ENCODE measurements at regions not wholly inside any gene's neighbourhood (a gene's known extent, or its start where the extent isn't known, plus 50 kb on each side); places are given as distances from the start of the nearest gene placed in this dataset.
"Not testable (repeated sequence)": the region's sequence is repeated elsewhere in the genome, so short reads cannot be mapped to it uniquely, and the experiment has no call there.

- H3K9ac ChIP-seq (ENCODE audit: low read depth, low read length): no peak overlapping the region
- H3K4me1 ChIP-seq (ENCODE audit: insufficient read depth, low read length): no peaks in the 10 kb centered on the region
- H3K4me3 ChIP-seq (ENCODE audit: low read length): no peak overlapping the region
- H3K36me3 ChIP-seq (ENCODE audit: insufficient read depth, low read depth, low read length): no peaks in the 10 kb centered on the region
- H3K27ac ChIP-seq (ENCODE audit: low read length): no peak overlapping the region
- no peaks in the 10 kb centered on the region for H3K27me3 ChIP-seq (ENCODE audit: insufficient read depth, low read length)
- no peaks in the 10 kb centered on the region for H3K9me3 ChIP-seq (ENCODE audit: insufficient read depth, low read depth, low read length)
Measured at GRCh38 chr6:9754515-9754914, 660.4 kb downstream of the TFAP2A start.

- Histone ChIP-seq H3K9ac (ENCODE audit: low read depth, low read length) (no peak overlapping the region), H3K4me3 (ENCODE audit: low read length) (no peak overlapping the region), H3K4me1 (ENCODE audit: insufficient read depth, low read length) (no peaks in the 10 kb centered on the region), H3K27ac (ENCODE audit: low read length) (no peak overlapping the region), H3K9me3 (ENCODE audit: insufficient read depth, low read depth, low read length) (no peaks in the 10 kb centered on the region), H3K27me3 (ENCODE audit: insufficient read depth, low read length) (no peaks in the 10 kb centered on the region), H3K36me3 (ENCODE audit: insufficient read depth, low read depth, low read length) (no peaks in the 10 kb centered on the region)
Measured at GRCh38 chr6:9745966-9746365, 668.9 kb downstream of the TFAP2A start.

GRCh38 chr6:9745476-9745875, 669.4 kb downstream of the TFAP2A start:
- no peaks in the 10 kb centered on the region for H3K36me3 ChIP-seq (ENCODE audit: insufficient read depth, low read depth, low read length)

GRCh38 chr6:9744119-9744518, 670.8 kb downstream of the TFAP2A start:
- H3K27ac ChIP-seq (ENCODE audit: low read length): no peak overlapping the region
- no peaks in the 10 kb centered on the region for H3K36me3 ChIP-seq (ENCODE audit: insufficient read depth, low read depth, low read length)
- no peak overlapping the region for H3K9ac ChIP-seq (ENCODE audit: low read depth, low read length)
- no peaks in the 10 kb centered on the region for H3K9me3 ChIP-seq (ENCODE audit: insufficient read depth, low read depth, low read length)
- no peak overlapping the region for H3K4me3 ChIP-seq (ENCODE audit: low read length)
- H3K27me3 ChIP-seq (ENCODE audit: insufficient read depth, low read length): no peaks in the 10 kb centered on the region
- H3K4me1 ChIP-seq (ENCODE audit: insufficient read depth, low read length): no peaks in the 10 kb centered on the region

More at GRCh38 chr6:9745476-9745875, 669.4 kb downstream of the TFAP2A start:
- no peaks in the 10 kb centered on the region for H3K27me3 ChIP-seq (ENCODE audit: insufficient read depth, low read length)
- no peaks in the 10 kb centered on the region for H3K4me1 ChIP-seq (ENCODE audit: insufficient read depth, low read length)
- H3K9ac ChIP-seq (ENCODE audit: low read depth, low read length): no peak overlapping the region
- H3K9me3 ChIP-seq (ENCODE audit: insufficient read depth, low read depth, low read length): no peaks in the 10 kb centered on the region
- H3K27ac ChIP-seq (ENCODE audit: low read length): no peak overlapping the region
- no peak overlapping the region for H3K4me3 ChIP-seq (ENCODE audit: low read length)

- H3K4me1 ChIP-seq (ENCODE audit: insufficient read depth, low read length): no peaks in the 10 kb centered on the region
- H3K27ac ChIP-seq (ENCODE audit: low read length): no peak overlapping the region
- no peaks in the 10 kb centered on the region for H3K27me3 ChIP-seq (ENCODE audit: insufficient read depth, low read length)
- no peaks in the 10 kb centered on the region for H3K36me3 ChIP-seq (ENCODE audit: insufficient read depth, low read depth, low read length)
- no peak overlapping the region for H3K4me3 ChIP-seq (ENCODE audit: low read length)
- H3K9ac ChIP-seq (ENCODE audit: low read depth, low read length): no peak overlapping the region
- H3K9me3 ChIP-seq (ENCODE audit: insufficient read depth, low read depth, low read length): no peaks in the 10 kb centered on the region; the same call in 1 of the 2 replicates
Measured at GRCh38 chr6:9732056-9732455, 682.8 kb downstream of the TFAP2A start.

GRCh38 chr6:9725776-9726175, 689.1 kb downstream of the TFAP2A start:
- H3K36me3 ChIP-seq (ENCODE audit: insufficient read depth, low read depth, low read length); H3K27ac ChIP-seq (ENCODE audit: low read length); H3K27me3 ChIP-seq (ENCODE audit: insufficient read depth, low read length); H3K9me3 ChIP-seq (ENCODE audit: insufficient read depth, low read depth, low read length); H3K4me1 ChIP-seq (ENCODE audit: insufficient read depth, low read length); H3K4me3 ChIP-seq (ENCODE audit: low read length); H3K9ac ChIP-seq (ENCODE audit: low read depth, low read length): not testable (repeated sequence)

- no peak overlapping the region for H3K9ac ChIP-seq (ENCODE audit: low read depth, low read length)
- H3K27me3 ChIP-seq (ENCODE audit: insufficient read depth, low read length): no peaks in the 10 kb centered on the region
- no peak overlapping the region for H3K27ac ChIP-seq (ENCODE audit: low read length)
- H3K36me3 ChIP-seq (ENCODE audit: insufficient read depth, low read depth, low read length): no peaks in the 10 kb centered on the region
- H3K9me3 ChIP-seq (ENCODE audit: insufficient read depth, low read depth, low read length): no peaks in the 10 kb centered on the region
- no peaks in the 10 kb centered on the region for H3K4me1 ChIP-seq (ENCODE audit: insufficient read depth, low read length)
- no peak overlapping the region for H3K4me3 ChIP-seq (ENCODE audit: low read length)
Measured at GRCh38 chr6:9717568-9717967, 697.3 kb downstream of the TFAP2A start.

- H3K27ac ChIP-seq (ENCODE audit: low read length): no peak overlapping the region
- H3K9ac ChIP-seq (ENCODE audit: low read depth, low read length): no peak overlapping the region
- H3K36me3 ChIP-seq (ENCODE audit: insufficient read depth, low read depth, low read length): no peaks in the 10 kb centered on the region
- H3K27me3 ChIP-seq (ENCODE audit: insufficient read depth, low read length): no peaks in the 10 kb centered on the region
- no peaks in the 10 kb centered on the region for H3K9me3 ChIP-seq (ENCODE audit: insufficient read depth, low read depth, low read length)
- H3K4me1 ChIP-seq (ENCODE audit: insufficient read depth, low read length): peaks cover 19% of the 10 kb centered on the region
- no peak overlapping the region for H3K4me3 ChIP-seq (ENCODE audit: low read length)
Measured at GRCh38 chr6:9711365-9711764, 703.5 kb downstream of the TFAP2A start.

- Histone ChIP-seq H3K27ac (ENCODE audit: low read length) (no peak overlapping the region), H3K27me3 (ENCODE audit: insufficient read depth, low read length) (no peaks in the 10 kb centered on the region), H3K4me1 (ENCODE audit: insufficient read depth, low read length) (peaks cover 19% of the 10 kb centered on the region), H3K4me3 (ENCODE audit: low read length) (no peak overlapping the region), H3K36me3 (ENCODE audit: insufficient read depth, low read depth, low read length) (no peaks in the 10 kb centered on the region), H3K9ac (ENCODE audit: low read depth, low read length) (no peak overlapping the region), H3K9me3 (ENCODE audit: insufficient read depth, low read depth, low read length) (no peaks in the 10 kb centered on the region)
Measured at GRCh38 chr6:9710574-9710973, 704.3 kb downstream of the TFAP2A start.

- Histone ChIP-seq H3K9me3 (ENCODE audit: insufficient read depth, low read depth, low read length) (no peaks in the 10 kb centered on the region), H3K4me1 (ENCODE audit: insufficient read depth, low read length) (peaks cover 19% of the 10 kb centered on the region), H3K27me3 (ENCODE audit: insufficient read depth, low read length) (no peaks in the 10 kb centered on the region), H3K4me3 (ENCODE audit: low read length) (no peak overlapping the region), H3K36me3 (ENCODE audit: insufficient read depth, low read depth, low read length) (no peaks in the 10 kb centered on the region), H3K9ac (ENCODE audit: low read depth, low read length) (no peak overlapping the region), H3K27ac (ENCODE audit: low read length) (no peak overlapping the region)
Measured at GRCh38 chr6:9708600-9708999, 706.3 kb downstream of the TFAP2A start.

- Histone ChIP-seq H3K9ac (ENCODE audit: low read depth, low read length) (no peak overlapping the region), H3K4me1 (ENCODE audit: insufficient read depth, low read length) (no peaks in the 10 kb centered on the region; the same call in 1 of the 2 replicates), H3K27ac (ENCODE audit: low read length) (no peak overlapping the region)
Measured at GRCh38 chr6:9704989-9705388, 709.9 kb downstream of the TFAP2A start.

GRCh38 chr6:9702914-9703313, 712.0 kb downstream of the TFAP2A start:
- no peak overlapping the region for H3K27ac ChIP-seq (ENCODE audit: low read length)
- no peaks in the 10 kb centered on the region for H3K27me3 ChIP-seq (ENCODE audit: insufficient read depth, low read length)
- H3K36me3 ChIP-seq (ENCODE audit: insufficient read depth, low read depth, low read length): no peaks in the 10 kb centered on the region
- H3K9ac ChIP-seq (ENCODE audit: low read depth, low read length): no peak overlapping the region
- H3K4me1 ChIP-seq (ENCODE audit: insufficient read depth, low read length): no peaks in the 10 kb centered on the region
- no peak overlapping the region for H3K4me3 ChIP-seq (ENCODE audit: low read length)
- no peaks in the 10 kb centered on the region for H3K9me3 ChIP-seq (ENCODE audit: insufficient read depth, low read depth, low read length)

More at GRCh38 chr6:9704989-9705388, 709.9 kb downstream of the TFAP2A start:
- Histone ChIP-seq H3K9me3 (ENCODE audit: insufficient read depth, low read depth, low read length) (no peaks in the 10 kb centered on the region), H3K27me3 (ENCODE audit: insufficient read depth, low read length) (no peaks in the 10 kb centered on the region), H3K36me3 (ENCODE audit: insufficient read depth, low read depth, low read length) (no peaks in the 10 kb centered on the region), H3K4me3 (ENCODE audit: low read length) (no peak overlapping the region)

GRCh38 chr6:9699888-9700287, 715.0 kb downstream of the TFAP2A start:
- Histone ChIP-seq H3K27ac (ENCODE audit: low read length) (no peak overlapping the region), H3K27me3 (ENCODE audit: insufficient read depth, low read length) (no peaks in the 10 kb centered on the region), H3K9me3 (ENCODE audit: insufficient read depth, low read depth, low read length) (no peaks in the 10 kb centered on the region), H3K4me1 (ENCODE audit: insufficient read depth, low read length) (no peaks in the 10 kb centered on the region), H3K36me3 (ENCODE audit: insufficient read depth, low read depth, low read length) (no peaks in the 10 kb centered on the region), H3K9ac (ENCODE audit: low read depth, low read length) (no peak overlapping the region), H3K4me3 (ENCODE audit: low read length) (no peak overlapping the region)
